ENCODE measurements at regions not wholly inside any gene's neighbourhood (a gene's known extent, or its start where the extent isn't known, plus 50 kb on each side); places are given as distances from the start of the nearest gene placed in this dataset.

GRCh38 chr13:73193554-73193953, 134.7 kb downstream of the KLF5 start:
- Mint-ChIP-seq H3K9me3 (ENCODE audit: low read depth) (peaks cover 3% of the 10 kb centered on the region), H3K4me3 (ENCODE audit: low read depth) (no peak overlapping the region), H3K27ac (no peak overlapping the region), H3K4me1 (ENCODE audit: low read depth) (peaks cover 12% of the 10 kb centered on the region), H3K36me3 (ENCODE audit: insufficient read depth) (no peaks in the 10 kb centered on the region), H3K27me3 (no peaks in the 10 kb centered on the region)
- no peak for TF ChIP-seq CTCF (IDR thresholded peaks at IDR 0.05; ENCODE audit: unreplicated experiment)
- no peak for DNase-seq (ENCODE audit: low spot score, unreplicated experiment)

GRCh38 chr13:73190477-73190876, 131.7 kb downstream of the KLF5 start:
- Mint-ChIP-seq H3K36me3 (ENCODE audit: insufficient read depth) (no peaks in the 10 kb centered on the region), H3K9me3 (ENCODE audit: low read depth) (peaks cover 3% of the 10 kb centered on the region), H3K27ac (no peak overlapping the region), H3K4me3 (ENCODE audit: low read depth) (no peak overlapping the region), H3K4me1 (ENCODE audit: low read depth) (peaks cover 11% of the 10 kb centered on the region), H3K27me3 (no peaks in the 10 kb centered on the region)
- no peak for DNase-seq (ENCODE audit: low spot score, unreplicated experiment)
- no peak for TF ChIP-seq CTCF (IDR thresholded peaks at IDR 0.05; ENCODE audit: unreplicated experiment)

- Mint-ChIP-seq H3K36me3 (ENCODE audit: insufficient read depth) (no peaks in the 10 kb centered on the region), H3K27ac (no peak overlapping the region), H3K4me1 (ENCODE audit: low read depth) (peaks cover 11% of the 10 kb centered on the region), H3K9me3 (ENCODE audit: low read depth) (peaks cover 3% of the 10 kb centered on the region), H3K4me3 (ENCODE audit: low read depth) (no peak overlapping the region), H3K27me3 (no peaks in the 10 kb centered on the region)
- DNase-seq (ENCODE audit: low spot score, unreplicated experiment), result no peak
- no peak for TF ChIP-seq CTCF (IDR thresholded peaks at IDR 0.05; ENCODE audit: unreplicated experiment)
These were observed 131.0 kb downstream of the KLF5 start for GRCh38 chr13:73189776-73190175.

- Mint-ChIP-seq H3K4me3 (ENCODE audit: low read depth) (no peak overlapping the region), H3K9me3 (ENCODE audit: low read depth) (peaks cover 3% of the 10 kb centered on the region), H3K4me1 (ENCODE audit: low read depth) (peaks cover 9% of the 10 kb centered on the region), H3K36me3 (ENCODE audit: insufficient read depth) (no peaks in the 10 kb centered on the region), H3K27ac (no peak overlapping the region), H3K27me3 (no peaks in the 10 kb centered on the region)
- DNase-seq (ENCODE audit: low spot score, unreplicated experiment), result no peak
- TF ChIP-seq CTCF (IDR thresholded peaks at IDR 0.05; ENCODE audit: unreplicated experiment), result no peak
These were observed 130.6 kb downstream of the KLF5 start for GRCh38 chr13:73189362-73189761.

- Mint-ChIP-seq H3K36me3 (ENCODE audit: insufficient read depth) (no peaks in the 10 kb centered on the region), H3K4me3 (ENCODE audit: low read depth) (no peak overlapping the region), H3K27me3 (no peaks in the 10 kb centered on the region)
These were observed 128.3 kb downstream of the KLF5 start for GRCh38 chr13:73187106-73187505.

More at GRCh38 chr13:73187106-73187505, 128.3 kb downstream of the KLF5 start:
- no peak for TF ChIP-seq CTCF (IDR thresholded peaks at IDR 0.05; ENCODE audit: unreplicated experiment)
- Mint-ChIP-seq H3K9me3 (ENCODE audit: low read depth) (peaks cover 4% of the 10 kb centered on the region), H3K27ac (no peak overlapping the region), H3K4me1 (ENCODE audit: low read depth) (peaks cover 4% of the 10 kb centered on the region)
- no peak for DNase-seq (ENCODE audit: low spot score, unreplicated experiment)

Measured in progenitor cell of endocrine pancreas (in vitro differentiated cells).